SK-N-SH treated with all-trans-retinoic acid at 6 μM for 48 hours (cell line): ENCODE measurements at regions not wholly inside any gene's neighbourhood (a gene's known extent, or its start where the extent isn't known, plus 50 kb on each side); places are given as distances from the start of the nearest gene placed in this dataset.

ENCODE experiments used
- ATAC-seq: fragments of 200-7000 bp; cut with Tn5 transposase; 3 replicates; pipeline ENCODE4 v1.9.1; 2020; ENCODE audit warnings: mild to moderate bottlenecking, moderate library complexity
- ARNTL ChIP-seq: fragments of 450-650 bp; formaldehyde crosslinking; IDR thresholded peaks from 2 replicates; pipeline ENCODE4 v1.5.0; 2020; ENCODE audit warnings: low read depth, mild to moderate bottlenecking, moderate library complexity, borderline replicate concordance
- BACH2 ChIP-seq: fragments of 250-450 bp; sonication (Bioruptor Pico); IDR thresholded peaks from 2 replicates; pipeline ENCODE4 v1.9.0; 2021; ENCODE audit warnings: mild to moderate bottlenecking, borderline replicate concordance
- CREB5 ChIP-seq: fragments of 250-450 bp; sonication (Bioruptor Pico); IDR thresholded peaks from 2 replicates; pipeline ENCODE4 v1.5.1; 2020; ENCODE audit warnings: low read depth, mild to moderate bottlenecking, moderate library complexity
- CSDC2 ChIP-seq: fragments of 250-450 bp; sonication (Bioruptor Pico); IDR thresholded peaks from 2 replicates; pipeline ENCODE4 v1.5.0; 2020; ENCODE audit warnings: mild to moderate bottlenecking, moderate library complexity
- CSRNP3 ChIP-seq: fragments of 250-450 bp; sonication (Bioruptor Pico); IDR thresholded peaks from 2 replicates; pipeline ENCODE4 v1.5.1; 2021; ENCODE audit warnings: mild to moderate bottlenecking, moderate library complexity
- ESRRG ChIP-seq: fragments of 250-450 bp; sonication (Bioruptor Pico); IDR thresholded peaks from 2 replicates; pipeline ENCODE4 v1.6.1; 2021; ENCODE audit warnings: mild to moderate bottlenecking
- GLIS3 ChIP-seq: fragments of 250-450 bp; sonication (Bioruptor Pico); IDR thresholded peaks from 2 replicates; pipeline ENCODE4 v1.5.0; 2020; ENCODE audit warnings: mild to moderate bottlenecking, moderate library complexity
- ISL1 ChIP-seq: fragments of 250-450 bp; sonication (Bioruptor Pico); IDR thresholded peaks from 2 replicates; pipeline ENCODE4 v2.1.2; 2022; ENCODE audit warnings: mild to moderate bottlenecking, moderate library complexity
- POU6F1 ChIP-seq: fragments of 250-450 bp; sonication (Bioruptor Pico); IDR thresholded peaks from 2 replicates; pipeline ENCODE4 v1.8.0; 2021; ENCODE audit warnings: low read depth, mild to moderate bottlenecking, moderate library complexity, borderline replicate concordance
- PPARA ChIP-seq: fragments of 250-450 bp; sonication (Bioruptor Pico); IDR thresholded peaks from 2 replicates; pipeline ENCODE4 v1.5.0; 2020; ENCODE audit warnings: mild to moderate bottlenecking, borderline replicate concordance
- RARB ChIP-seq: fragments of 250-450 bp; sonication (Bioruptor Pico); IDR thresholded peaks from 2 replicates; pipeline ENCODE4 v1.8.0; 2021; ENCODE audit warnings: mild to moderate bottlenecking, moderate library complexity
- SNAI2 ChIP-seq: fragments of 250-450 bp; sonication (Bioruptor Pico); IDR thresholded peaks from 2 replicates; pipeline ENCODE4 v1.5.0; 2020; ENCODE audit warnings: mild to moderate bottlenecking, moderate library complexity
- TCF4 ChIP-seq: fragments of 250-450 bp; sonication (Bioruptor Pico); IDR thresholded peaks from 2 replicates; pipeline ENCODE4 v1.8.0; 2021; ENCODE audit warnings: mild to moderate bottlenecking, moderate library complexity, borderline replicate concordance
- TOX ChIP-seq: fragments of 250-450 bp; sonication (Bioruptor Pico); IDR thresholded peaks from 2 replicates; pipeline ENCODE4 v1.8.0; 2021; ENCODE audit warnings: mild to moderate bottlenecking, moderate library complexity, borderline replicate concordance
- TSHZ2 ChIP-seq: fragments of 250-450 bp; sonication (Bioruptor Pico); IDR thresholded peaks from 2 replicates; pipeline ENCODE4 v1.5.0; 2020; ENCODE audit warnings: mild to moderate bottlenecking, moderate library complexity
- ZC3H10 ChIP-seq: fragments of 250-450 bp; sonication (Bioruptor Pico); IDR thresholded peaks from 2 replicates; pipeline ENCODE4 v1.5.1; 2021; ENCODE audit warnings: mild to moderate bottlenecking, moderate library complexity
- ZFP3 ChIP-seq: fragments of 250-450 bp; sonication (Bioruptor Pico); IDR thresholded peaks from 2 replicates; pipeline ENCODE4 v1.5.0; 2020; ENCODE audit warnings: mild to moderate bottlenecking, moderate library complexity
- ZFP30 ChIP-seq: fragments of 450-650 bp; formaldehyde crosslinking; IDR thresholded peaks from 2 replicates; pipeline ENCODE4 v1.5.0; 2022; ENCODE audit warnings: mild to moderate bottlenecking, moderate library complexity
- ZNF565 ChIP-seq: fragments of 450-650 bp; formaldehyde crosslinking; conservative IDR thresholded peaks from 2 replicates; pipeline ENCODE4 v1.5.0; 2020; ENCODE audit warnings: low read depth, mild to moderate bottlenecking, moderate library complexity
- ZNF70 ChIP-seq: fragments of 450-650 bp; formaldehyde crosslinking; IDR thresholded peaks from 2 replicates; pipeline ENCODE4 v1.5.0; 2020; ENCODE audit warnings: mild to moderate bottlenecking, moderate library complexity
- ZNF8 ChIP-seq: fragments of 450-650 bp; formaldehyde crosslinking; IDR thresholded peaks from 2 replicates; pipeline ENCODE4 v1.5.0; 2020; ENCODE audit warnings: mild to moderate bottlenecking, moderate library complexity

- TF ChIP-seq ZNF565 (CRISPR knock-in tag) (no peak), POU6F1 (CRISPR knock-in tag) (no peak), BACH2 (no peak), TCF4 (CRISPR knock-in tag) (no peak), ISL1 (no peak), GLIS3 (CRISPR knock-in tag) (no peak), TSHZ2 (CRISPR knock-in tag) (no peak), CREB5 (CRISPR knock-in tag) (no peak), ZNF8 (CRISPR knock-in tag) (no peak), CSRNP3 (CRISPR knock-in tag) (no peak), ARNTL (CRISPR knock-in tag) (no peak), TOX (CRISPR knock-in tag) (no peak), ZFP30 (CRISPR knock-in tag) (no peak), ESRRG (CRISPR knock-in tag) (no peak), RARB (CRISPR knock-in tag) (no peak)
- TF ChIP-seq, all 23 proteins: peak for 0
These were observed 851.8 kb downstream of the XPNPEP1 start for GRCh38 chr10:109071539-109071938.

GRCh38 chr10:109070492-109070891 is 852.8 kb downstream of the XPNPEP1 start:
- TF ChIP-seq GLIS3 (CRISPR knock-in tag) (no peak), CSRNP3 (CRISPR knock-in tag) (no peak), TCF4 (CRISPR knock-in tag) (no peak), BACH2 (no peak), ISL1 (no peak), TOX (CRISPR knock-in tag) (no peak), ZNF70 (CRISPR knock-in tag) (no peak), ZC3H10 (no peak), SNAI2 (CRISPR knock-in tag) (no peak), ZNF8 (CRISPR knock-in tag) (no peak), ZFP30 (CRISPR knock-in tag) (no peak), CREB5 (CRISPR knock-in tag) (no peak), ESRRG (CRISPR knock-in tag) (no peak), RARB (CRISPR knock-in tag) (no peak), PPARA (no peak), CSDC2 (CRISPR knock-in tag) (no peak), ZFP3 (CRISPR knock-in tag) (no peak)
- ATAC-seq = no peak

More at GRCh38 chr10:109071539-109071938, 851.8 kb downstream of the XPNPEP1 start:
- no peak for ATAC-seq
